GM23338 (cell line): ENCODE measurements at regions not wholly inside any gene's neighbourhood (a gene's known extent, or its start where the extent isn't known, plus 50 kb on each side); places are given as distances from the start of the nearest gene placed in this dataset.

Experiments
- CREB1 ChIP-seq: fragments of 250-450 bp; sonication (Bioruptor Pico); IDR thresholded peaks from 2 replicates; pipeline ENCODE4 v1.5.0; 2020; ENCODE audit warnings: low read depth, mild to moderate bottlenecking, moderate library complexity
- EZH2 ChIP-seq: fragments of 200-600 bp; sonication (generic); IDR thresholded peaks from one replicate; pipeline ENCODE4 v1.8.0; 2017; ENCODE audit warnings: antibody characterized with exemption, mild to moderate bottlenecking, low read depth; ENCODE audit not compliant: unreplicated experiment
- EZH2phosphoT487 ChIP-seq: fragments of 200-600 bp; sonication (generic); IDR thresholded peaks from one replicate; pipeline ENCODE4 v1.8.1; 2018; ENCODE audit warnings: antibody characterized with exemption; ENCODE audit not compliant: unreplicated experiment
- JUNB ChIP-seq: IDR thresholded peaks from one replicate; pipeline ENCODE4 v1.6.1; 2016; ENCODE audit warnings: antibody characterized with exemption; ENCODE audit not compliant: unreplicated experiment
- NANOG ChIP-seq: IDR thresholded peaks from 2 replicates; pipeline ENCODE4 v1.6.1; 2016; ENCODE audit warnings: antibody characterized with exemption, borderline replicate concordance
- POLR2AphosphoS5 ChIP-seq: IDR thresholded peaks from 2 replicates; pipeline ENCODE4 v1.6.1; 2016; ENCODE audit warnings: antibody characterized with exemption, low read depth
- STAT1 ChIP-seq: IDR thresholded peaks from one replicate; pipeline ENCODE4 v1.6.1; 2016; ENCODE audit warnings: antibody characterized with exemption; ENCODE audit not compliant: unreplicated experiment
- ZNF114 ChIP-seq: fragments of 250-450 bp; sonication (Bioruptor Pico); IDR thresholded peaks from 2 replicates; pipeline ENCODE4 v1.5.0; 2020; ENCODE audit warnings: mild to moderate bottlenecking, moderate library complexity
- ZNF331 ChIP-seq: fragments of 250-450 bp; sonication (Bioruptor Pico); IDR thresholded peaks from 2 replicates; pipeline ENCODE4 v1.5.0; 2020; ENCODE audit warnings: low read depth, mild to moderate bottlenecking, moderate library complexity
- TF ChIP-seq, protein P1 (sequence below), 2 experiments: fragments of 200-600 bp in 1 of 2; sonication (generic) in 1 of 2; conservative IDR thresholded peaks; 2 replicates each; pipeline versions ENCODE4 v1.5.1 to v1.6.1; 2016 to 2017; ENCODE audit warnings: antibody characterized with exemption in 2 of 2, low read depth in 2 of 2, mild to moderate bottlenecking in 2 of 2, moderate library complexity in 1 of 2
- TF ChIP-seq, protein P2 (sequence below): IDR thresholded peaks from 2 replicates; pipeline ENCODE4 v1.6.1; 2016; ENCODE audit warnings: antibody characterized with exemption
- TF ChIP-seq, protein P3 (sequence below): IDR thresholded peaks from one replicate; pipeline ENCODE4 v1.6.1; 2018; ENCODE audit warnings: antibody characterized with exemption; ENCODE audit not compliant: unreplicated experiment

DNA sequence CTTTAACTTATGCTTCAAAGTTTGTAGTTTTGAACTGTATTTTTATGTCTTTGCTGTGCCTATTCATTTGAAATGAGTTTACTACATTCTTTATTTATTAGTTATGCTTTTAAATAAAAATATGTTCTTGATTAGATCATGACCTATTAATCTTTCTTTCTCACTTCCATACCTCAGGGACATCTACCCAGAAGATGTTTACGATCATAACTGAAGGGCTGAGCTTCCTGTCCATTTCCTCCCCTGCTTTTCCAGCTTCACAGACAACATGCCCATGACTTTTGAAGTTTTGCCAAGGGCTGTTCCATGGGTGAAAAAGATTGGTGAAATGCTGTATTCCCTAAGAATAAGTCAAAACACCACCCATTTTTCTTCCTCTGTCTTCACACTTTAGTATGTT is 99.7 kb upstream of the DDIT4L start:
- no peak for TF ChIP-seq JUNB
- TF ChIP-seq POLR2AphosphoS5, result no peak
- TF ChIP-seq, protein P1, sequence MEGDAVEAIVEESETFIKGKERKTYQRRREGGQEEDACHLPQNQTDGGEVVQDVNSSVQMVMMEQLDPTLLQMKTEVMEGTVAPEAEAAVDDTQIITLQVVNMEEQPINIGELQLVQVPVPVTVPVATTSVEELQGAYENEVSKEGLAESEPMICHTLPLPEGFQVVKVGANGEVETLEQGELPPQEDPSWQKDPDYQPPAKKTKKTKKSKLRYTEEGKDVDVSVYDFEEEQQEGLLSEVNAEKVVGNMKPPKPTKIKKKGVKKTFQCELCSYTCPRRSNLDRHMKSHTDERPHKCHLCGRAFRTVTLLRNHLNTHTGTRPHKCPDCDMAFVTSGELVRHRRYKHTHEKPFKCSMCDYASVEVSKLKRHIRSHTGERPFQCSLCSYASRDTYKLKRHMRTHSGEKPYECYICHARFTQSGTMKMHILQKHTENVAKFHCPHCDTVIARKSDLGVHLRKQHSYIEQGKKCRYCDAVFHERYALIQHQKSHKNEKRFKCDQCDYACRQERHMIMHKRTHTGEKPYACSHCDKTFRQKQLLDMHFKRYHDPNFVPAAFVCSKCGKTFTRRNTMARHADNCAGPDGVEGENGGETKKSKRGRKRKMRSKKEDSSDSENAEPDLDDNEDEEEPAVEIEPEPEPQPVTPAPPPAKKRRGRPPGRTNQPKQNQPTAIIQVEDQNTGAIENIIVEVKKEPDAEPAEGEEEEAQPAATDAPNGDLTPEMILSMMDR (conservative IDR thresholded peaks at IDR 0.05; ENCODE audit: low read depth in 2 of 2), result no peak
- no peak for TF ChIP-seq EZH2
- no peak for TF ChIP-seq CREB1
- TF ChIP-seq ZNF331 (CRISPR knock-in tag), result no peak
- TF ChIP-seq, protein P2, sequence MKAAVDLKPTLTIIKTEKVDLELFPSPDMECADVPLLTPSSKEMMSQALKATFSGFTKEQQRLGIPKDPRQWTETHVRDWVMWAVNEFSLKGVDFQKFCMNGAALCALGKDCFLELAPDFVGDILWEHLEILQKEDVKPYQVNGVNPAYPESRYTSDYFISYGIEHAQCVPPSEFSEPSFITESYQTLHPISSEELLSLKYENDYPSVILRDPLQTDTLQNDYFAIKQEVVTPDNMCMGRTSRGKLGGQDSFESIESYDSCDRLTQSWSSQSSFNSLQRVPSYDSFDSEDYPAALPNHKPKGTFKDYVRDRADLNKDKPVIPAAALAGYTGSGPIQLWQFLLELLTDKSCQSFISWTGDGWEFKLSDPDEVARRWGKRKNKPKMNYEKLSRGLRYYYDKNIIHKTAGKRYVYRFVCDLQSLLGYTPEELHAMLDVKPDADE, result no peak
- TF ChIP-seq, protein P3, sequence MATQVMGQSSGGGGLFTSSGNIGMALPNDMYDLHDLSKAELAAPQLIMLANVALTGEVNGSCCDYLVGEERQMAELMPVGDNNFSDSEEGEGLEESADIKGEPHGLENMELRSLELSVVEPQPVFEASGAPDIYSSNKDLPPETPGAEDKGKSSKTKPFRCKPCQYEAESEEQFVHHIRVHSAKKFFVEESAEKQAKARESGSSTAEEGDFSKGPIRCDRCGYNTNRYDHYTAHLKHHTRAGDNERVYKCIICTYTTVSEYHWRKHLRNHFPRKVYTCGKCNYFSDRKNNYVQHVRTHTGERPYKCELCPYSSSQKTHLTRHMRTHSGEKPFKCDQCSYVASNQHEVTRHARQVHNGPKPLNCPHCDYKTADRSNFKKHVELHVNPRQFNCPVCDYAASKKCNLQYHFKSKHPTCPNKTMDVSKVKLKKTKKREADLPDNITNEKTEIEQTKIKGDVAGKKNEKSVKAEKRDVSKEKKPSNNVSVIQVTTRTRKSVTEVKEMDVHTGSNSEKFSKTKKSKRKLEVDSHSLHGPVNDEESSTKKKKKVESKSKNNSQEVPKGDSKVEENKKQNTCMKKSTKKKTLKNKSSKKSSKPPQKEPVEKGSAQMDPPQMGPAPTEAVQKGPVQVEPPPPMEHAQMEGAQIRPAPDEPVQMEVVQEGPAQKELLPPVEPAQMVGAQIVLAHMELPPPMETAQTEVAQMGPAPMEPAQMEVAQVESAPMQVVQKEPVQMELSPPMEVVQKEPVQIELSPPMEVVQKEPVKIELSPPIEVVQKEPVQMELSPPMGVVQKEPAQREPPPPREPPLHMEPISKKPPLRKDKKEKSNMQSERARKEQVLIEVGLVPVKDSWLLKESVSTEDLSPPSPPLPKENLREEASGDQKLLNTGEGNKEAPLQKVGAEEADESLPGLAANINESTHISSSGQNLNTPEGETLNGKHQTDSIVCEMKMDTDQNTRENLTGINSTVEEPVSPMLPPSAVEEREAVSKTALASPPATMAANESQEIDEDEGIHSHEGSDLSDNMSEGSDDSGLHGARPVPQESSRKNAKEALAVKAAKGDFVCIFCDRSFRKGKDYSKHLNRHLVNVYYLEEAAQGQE, result no peak
- no peak for TF ChIP-seq EZH2phosphoT487
- no peak for TF ChIP-seq STAT1
- TF ChIP-seq NANOG, result no peak
- TF ChIP-seq ZNF114 (CRISPR knock-in tag), result no peak
